ENCODE measurements at regions not wholly inside any gene's neighbourhood (a gene's known extent, or its start where the extent isn't known, plus 50 kb on each side); places are given as distances from the start of the nearest gene placed in this dataset.
A peak's percentile ranks its signal among the peaks of the same experiment; 100 is the strongest.
"Not testable (repeated sequence)": the region's sequence is repeated elsewhere in the genome, so short reads cannot be mapped to it uniquely, and the experiment has no call there.

- not testable (repeated sequence) for DNase-seq
Observed at GRCh38 chrX:35221391-35221790, 278.8 kb downstream of the FAM47B start.

GRCh38 chrX:35244088-35244741 is 301.6 kb downstream of the FAM47B start:
- no peak for DNase-seq

GRCh38 chrX:35244796-35245508 is 302.4 kb downstream of the FAM47B start:
- DNase-seq: no peak

- DNase-seq: no peak
Observed at GRCh38 chrX:35251226-35251625, 308.6 kb downstream of the FAM47B start.

GRCh38 chrX:35276115-35276514 is 333.5 kb downstream of the FAM47B start:
- no peak for DNase-seq

- DNase-seq: no peak
Observed at GRCh38 chrX:35285289-35285962, 342.8 kb downstream of the FAM47B start.

GRCh38 chrX:35288657-35289056 is 346.1 kb downstream of the FAM47B start:
- DNase-seq: no peak

GRCh38 chrX:35289952-35290351 is 347.4 kb downstream of the FAM47B start:
- no peak for DNase-seq

- no peak for DNase-seq
Observed at GRCh38 chrX:35291013-35291412, 348.4 kb downstream of the FAM47B start.

- DNase-seq: no peak
Observed at GRCh38 chrX:35292522-35292921, 349.9 kb downstream of the FAM47B start.

GRCh38 chrX:35305037-35305436 is 362.4 kb downstream of the FAM47B start:
- not testable (repeated sequence) for DNase-seq

GRCh38 chrX:35339796-35340195 is 397.2 kb downstream of the FAM47B start:
- no peak for DNase-seq

GRCh38 chrX:35340465-35340864 is 397.9 kb downstream of the FAM47B start:
- no peak for DNase-seq

GRCh38 chrX:35351212-35351611 is 408.6 kb downstream of the FAM47B start:
- DNase-seq: no peak

GRCh38 chrX:35351795-35352483 is 409.3 kb downstream of the FAM47B start:
- no peak for DNase-seq

GRCh38 chrX:35357656-35358055 is 415.1 kb downstream of the FAM47B start:
- no peak for DNase-seq

GRCh38 chrX:35362866-35363265 is 420.3 kb downstream of the FAM47B start:
- DNase-seq: no peak

- no peak for DNase-seq
Observed at GRCh38 chrX:35374116-35374515, 424.0 kb upstream of the MAGEB16 start.

- peak; percentile 52 for DNase-seq
Observed at GRCh38 chrX:35380808-35381700, 417.1 kb upstream of the MAGEB16 start.

GRCh38 chrX:35381709-35382108 is 416.4 kb upstream of the MAGEB16 start:
- DNase-seq: not testable (repeated sequence)

GRCh38 chrX:35382966-35383365 is 415.2 kb upstream of the MAGEB16 start:
- no peak for DNase-seq

GRCh38 chrX:35392232-35392631 is 405.9 kb upstream of the MAGEB16 start:
- DNase-seq: no peak

All from NCI-H82 (cell line).